Liver (tissue), 7 donors: ENCODE measurements at regions not wholly inside any gene's neighbourhood (a gene's known extent, or its start where the extent isn't known, plus 50 kb on each side); places are given as distances from the start of the nearest gene placed in this dataset.

Experiments
- DNase-seq: peaks from one replicate; pipeline ENCODE4 v3.0.0-alpha.2; 2017; ENCODE audit warnings: low spot score
- H3K27ac ChIP-seq, 2 donors: one replicate each; pipeline ENCODE4 v1.7.0; 2013; ENCODE audit warnings: inconsistent platforms in 2 of 2, low read length in 2 of 2, control low read depth in 1 of 2, low read depth in 1 of 2, mild to moderate bottlenecking in 1 of 2
- H3K27me3 ChIP-seq, 4 donors: one replicate each; pipeline versions ENCODE4 v1.6.1 to v1.7.0; 2013; ENCODE audit warnings: low read length in 3 of 4, inconsistent platforms in 1 of 4, mild to moderate bottlenecking in 1 of 4, moderate library complexity in 1 of 4; ENCODE audit not compliant: control insufficient read depth in 4 of 4, insufficient read depth in 4 of 4
- H3K36me3 ChIP-seq, 4 donors: one replicate each; pipeline versions ENCODE4 v1.6.1 to v1.7.0; 2013; ENCODE audit warnings: low read length in 3 of 4, mild to moderate bottlenecking in 3 of 4, low read depth in 1 of 4, moderate library complexity in 1 of 4; ENCODE audit not compliant: control insufficient read depth in 4 of 4, insufficient read depth in 3 of 4
- H3K4me1 ChIP-seq, 4 donors: one replicate each; pipeline versions ENCODE4 v1.6.1 to v1.7.0; 2013; ENCODE audit warnings: low read length in 3 of 4, mild to moderate bottlenecking in 3 of 4, moderate library complexity in 1 of 4; ENCODE audit not compliant: control insufficient read depth in 4 of 4, insufficient read depth in 4 of 4
- H3K4me3 ChIP-seq, 3 donors: one replicate each; pipeline versions ENCODE4 v1.6.1 to v1.7.0; 2013; ENCODE audit warnings: low read length in 3 of 3, control low read depth in 1 of 3, low read depth in 1 of 3, mild to moderate bottlenecking in 1 of 3
- H3K9ac ChIP-seq, 2 donors: one replicate each; pipeline ENCODE4 v1.7.0; 2013; ENCODE audit warnings: low read length in 2 of 2, mild to moderate bottlenecking in 2 of 2, moderate library complexity in 2 of 2, control low read depth in 1 of 2, low read depth in 1 of 2
- H3K9me3 ChIP-seq, 4 donors: one replicate each; pipeline versions ENCODE4 v1.6.1 to v1.7.0; 2013; ENCODE audit warnings: low read length in 3 of 4; ENCODE audit not compliant: control insufficient read depth in 4 of 4
- EGR1 ChIP-seq, 2 donors: IDR thresholded peaks; 2 replicates each; pipeline ENCODE4 v1.6.1; 2016 to 2018; ENCODE audit warnings: antibody characterized with exemption in 2 of 2, low read depth in 2 of 2
- FOXA1 ChIP-seq: IDR thresholded peaks from 2 replicates; pipeline ENCODE4 v1.6.1; 2016; ENCODE audit warnings: antibody characterized with exemption
- FOXA2 ChIP-seq: IDR thresholded peaks from 2 replicates; pipeline ENCODE4 v1.6.1; 2016; ENCODE audit warnings: antibody characterized with exemption
- GABPA ChIP-seq, 2 donors: IDR thresholded peaks in 1 of 2; conservative IDR thresholded peaks in 1 of 2; 2 replicates each; pipeline ENCODE4 v1.6.1; 2016; ENCODE audit warnings: antibody characterized with exemption in 2 of 2, mild to moderate bottlenecking in 1 of 2, moderate library complexity in 1 of 2
- HNF4A ChIP-seq, 2 donors: conservative IDR thresholded peaks; 2 replicates each; pipeline ENCODE4 v1.6.1; 2016; ENCODE audit warnings: antibody characterized with exemption in 2 of 2, mild to moderate bottlenecking in 2 of 2
- HNF4G ChIP-seq: IDR thresholded peaks from 2 replicates; pipeline ENCODE4 v1.6.1; 2016; ENCODE audit warnings: antibody characterized with exemption
- JUND ChIP-seq, 2 donors: IDR thresholded peaks; 2 replicates each; pipeline ENCODE4 v1.6.1; 2016; ENCODE audit warnings: antibody characterized with exemption in 2 of 2
- NR2F2 ChIP-seq: IDR thresholded peaks from 2 replicates; pipeline ENCODE4 v1.6.1; 2016; ENCODE audit warnings: antibody characterized with exemption
- RAD21 ChIP-seq, 2 donors: IDR thresholded peaks; 2 replicates each; pipeline ENCODE4 v1.6.1; 2016; ENCODE audit warnings: antibody characterized with exemption in 2 of 2, mild to moderate bottlenecking in 2 of 2
- RXRA ChIP-seq, 2 donors: IDR thresholded peaks; 2 replicates each; pipeline ENCODE4 v1.6.1; 2017 to 2018; ENCODE audit warnings: antibody characterized with exemption in 2 of 2, mild to moderate bottlenecking in 1 of 2
- SP1 ChIP-seq: IDR thresholded peaks from 2 replicates; pipeline ENCODE4 v1.6.1; 2018; ENCODE audit warnings: antibody characterized with exemption, mild to moderate bottlenecking
- TAF1 ChIP-seq: conservative IDR thresholded peaks from 2 replicates; pipeline ENCODE4 v1.6.1; 2016; ENCODE audit warnings: antibody characterized with exemption, mild to moderate bottlenecking
- YY1 ChIP-seq: IDR thresholded peaks from 2 replicates; pipeline ENCODE4 v1.6.1; 2016; ENCODE audit warnings: antibody characterized with exemption, mild to moderate bottlenecking
- WGBS: extraction: QIAGEN DNeasy Blood & Tissue Kit; methylation state at CpG from one replicate; pipeline ENCODE4 v1.1.7; 2013; 5-methylcytosine and 5-hydroxymethylcytosine counted together
- TF ChIP-seq, protein P1 (sequence below): IDR thresholded peaks from 2 replicates; pipeline ENCODE4 v1.6.1; 2016; ENCODE audit warnings: antibody characterized with exemption
- TF ChIP-seq, protein P2 (sequence below): IDR thresholded peaks from 2 replicates; pipeline ENCODE4 v1.6.1; 2016; ENCODE audit warnings: antibody characterized with exemption
- TF ChIP-seq, protein P3 (sequence below): IDR thresholded peaks from 2 replicates; pipeline ENCODE4 v1.6.1; 2016; ENCODE audit warnings: antibody characterized with exemption, mild to moderate bottlenecking
- TF ChIP-seq, protein P4 (sequence below): IDR thresholded peaks from 2 replicates; pipeline ENCODE4 v1.6.1; 2016; ENCODE audit warnings: antibody characterized with exemption
- donor health status: healthy.
- donor health status: healthy.
- donor health status: healthy.
- donor health status: healthy.

DNA sequence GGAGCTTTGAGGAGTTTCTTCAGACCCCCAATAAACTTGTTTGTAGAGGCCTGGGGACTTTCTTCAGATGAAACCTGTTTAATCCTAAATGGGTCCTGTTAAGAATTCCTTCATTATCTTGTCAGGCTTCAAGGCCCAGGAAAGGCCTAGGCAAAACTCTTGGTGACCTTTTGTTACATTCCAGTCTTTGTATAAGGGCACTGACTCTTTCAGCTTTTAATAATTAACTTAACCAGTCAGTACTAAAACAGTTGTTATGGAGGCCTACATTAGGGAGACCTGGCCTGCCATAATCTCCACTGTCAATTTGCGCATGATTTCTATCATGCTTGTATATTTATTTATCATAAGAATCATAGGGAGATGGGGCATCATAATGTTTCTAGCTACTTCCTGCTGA is 110.2 kb downstream of the FCRL5 start:
- H3K27me3 ChIP-seq: no peaks in the 10 kb centered on the region
- no peak for DNase-seq
- H3K27ac ChIP-seq: peak overlapping the region; percentile 31 to 47
- TF ChIP-seq, protein P1, sequence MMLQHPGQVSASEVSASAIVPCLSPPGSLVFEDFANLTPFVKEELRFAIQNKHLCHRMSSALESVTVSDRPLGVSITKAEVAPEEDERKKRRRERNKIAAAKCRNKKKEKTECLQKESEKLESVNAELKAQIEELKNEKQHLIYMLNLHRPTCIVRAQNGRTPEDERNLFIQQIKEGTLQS: no peak
- TF ChIP-seq JUND (IDR thresholded peaks at IDR 0.05): peak in 1 of 2 donors; percentile 56
- TF ChIP-seq SP1: peak; percentile 95
- peak; percentile 53 for TF ChIP-seq NR2F2
- TF ChIP-seq YY1: peak; percentile 84
- TF ChIP-seq RXRA (IDR thresholded peaks at IDR 0.05): peak; percentile 86 to 93
- TF ChIP-seq, protein P2, sequence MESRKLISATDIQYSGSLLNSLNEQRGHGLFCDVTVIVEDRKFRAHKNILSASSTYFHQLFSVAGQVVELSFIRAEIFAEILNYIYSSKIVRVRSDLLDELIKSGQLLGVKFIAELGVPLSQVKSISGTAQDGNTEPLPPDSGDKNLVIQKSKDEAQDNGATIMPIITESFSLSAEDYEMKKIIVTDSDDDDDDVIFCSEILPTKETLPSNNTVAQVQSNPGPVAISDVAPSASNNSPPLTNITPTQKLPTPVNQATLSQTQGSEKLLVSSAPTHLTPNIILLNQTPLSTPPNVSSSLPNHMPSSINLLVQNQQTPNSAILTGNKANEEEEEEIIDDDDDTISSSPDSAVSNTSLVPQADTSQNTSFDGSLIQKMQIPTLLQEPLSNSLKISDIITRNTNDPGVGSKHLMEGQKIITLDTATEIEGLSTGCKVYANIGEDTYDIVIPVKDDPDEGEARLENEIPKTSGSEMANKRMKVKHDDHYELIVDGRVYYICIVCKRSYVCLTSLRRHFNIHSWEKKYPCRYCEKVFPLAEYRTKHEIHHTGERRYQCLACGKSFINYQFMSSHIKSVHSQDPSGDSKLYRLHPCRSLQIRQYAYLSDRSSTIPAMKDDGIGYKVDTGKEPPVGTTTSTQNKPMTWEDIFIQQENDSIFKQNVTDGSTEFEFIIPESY: peak; percentile 40
- no peak for TF ChIP-seq RAD21 (IDR thresholded peaks at IDR 0.05)
- TF ChIP-seq, protein P3, sequence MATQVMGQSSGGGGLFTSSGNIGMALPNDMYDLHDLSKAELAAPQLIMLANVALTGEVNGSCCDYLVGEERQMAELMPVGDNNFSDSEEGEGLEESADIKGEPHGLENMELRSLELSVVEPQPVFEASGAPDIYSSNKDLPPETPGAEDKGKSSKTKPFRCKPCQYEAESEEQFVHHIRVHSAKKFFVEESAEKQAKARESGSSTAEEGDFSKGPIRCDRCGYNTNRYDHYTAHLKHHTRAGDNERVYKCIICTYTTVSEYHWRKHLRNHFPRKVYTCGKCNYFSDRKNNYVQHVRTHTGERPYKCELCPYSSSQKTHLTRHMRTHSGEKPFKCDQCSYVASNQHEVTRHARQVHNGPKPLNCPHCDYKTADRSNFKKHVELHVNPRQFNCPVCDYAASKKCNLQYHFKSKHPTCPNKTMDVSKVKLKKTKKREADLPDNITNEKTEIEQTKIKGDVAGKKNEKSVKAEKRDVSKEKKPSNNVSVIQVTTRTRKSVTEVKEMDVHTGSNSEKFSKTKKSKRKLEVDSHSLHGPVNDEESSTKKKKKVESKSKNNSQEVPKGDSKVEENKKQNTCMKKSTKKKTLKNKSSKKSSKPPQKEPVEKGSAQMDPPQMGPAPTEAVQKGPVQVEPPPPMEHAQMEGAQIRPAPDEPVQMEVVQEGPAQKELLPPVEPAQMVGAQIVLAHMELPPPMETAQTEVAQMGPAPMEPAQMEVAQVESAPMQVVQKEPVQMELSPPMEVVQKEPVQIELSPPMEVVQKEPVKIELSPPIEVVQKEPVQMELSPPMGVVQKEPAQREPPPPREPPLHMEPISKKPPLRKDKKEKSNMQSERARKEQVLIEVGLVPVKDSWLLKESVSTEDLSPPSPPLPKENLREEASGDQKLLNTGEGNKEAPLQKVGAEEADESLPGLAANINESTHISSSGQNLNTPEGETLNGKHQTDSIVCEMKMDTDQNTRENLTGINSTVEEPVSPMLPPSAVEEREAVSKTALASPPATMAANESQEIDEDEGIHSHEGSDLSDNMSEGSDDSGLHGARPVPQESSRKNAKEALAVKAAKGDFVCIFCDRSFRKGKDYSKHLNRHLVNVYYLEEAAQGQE: peak; percentile 33
- peak; percentile 21 for TF ChIP-seq HNF4G
- TF ChIP-seq HNF4A (conservative IDR thresholded peaks at IDR 0.05): peak; percentile 64 to 74
- no peak for TF ChIP-seq TAF1
- no peaks in the 10 kb centered on the region for H3K36me3 ChIP-seq
- 53% methylated on average over 1 of the region's 1 CpG for WGBS
- H3K9ac ChIP-seq: no peak overlapping the region
- no peak overlapping the region for H3K4me3 ChIP-seq
- H3K9me3 ChIP-seq: no peaks in the 10 kb centered on the region
- peaks cover 9 to 32% (median 24%) of the 10 kb centered on the region in 4 donors for H3K4me1 ChIP-seq

DNA sequence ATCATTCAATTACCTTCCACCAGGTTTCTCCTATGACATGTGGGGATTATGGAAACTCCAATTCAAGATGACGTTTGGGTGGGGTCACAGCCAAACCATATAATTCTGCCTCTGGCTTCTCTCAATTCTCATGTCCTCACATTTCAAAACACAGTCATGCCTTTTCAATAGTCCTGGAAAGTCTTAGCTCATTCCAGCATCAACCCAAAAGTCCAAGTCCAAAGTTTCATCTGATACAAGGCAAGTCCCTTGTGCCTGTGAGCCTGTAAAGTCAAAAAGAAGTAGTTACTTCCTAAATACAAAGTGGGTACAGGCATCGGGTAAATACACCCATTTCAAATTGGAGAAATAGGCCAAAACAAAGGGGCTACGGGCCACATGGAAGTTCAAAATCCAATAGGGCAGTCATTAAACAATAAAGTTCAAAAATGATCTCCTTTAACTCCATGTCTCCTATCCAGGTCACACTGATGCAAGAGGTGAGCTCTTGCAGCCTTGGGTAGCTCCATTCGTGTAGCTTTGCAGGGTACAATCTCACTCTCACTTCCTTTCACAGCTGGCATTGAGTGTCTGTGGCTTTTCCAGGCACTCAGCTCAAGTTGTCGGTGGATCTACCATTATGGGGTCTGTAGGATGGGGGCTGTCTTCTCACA is 112.9 kb downstream of the FCRL5 start:
- Histone ChIP-seq H3K9ac (no peak overlapping the region), H3K9me3 (no peaks in the 10 kb centered on the region), H3K4me3 (no peak overlapping the region), H3K4me1 (peaks cover 9 to 32% (median 24%) of the 10 kb centered on the region in 4 donors), H3K36me3 (no peaks in the 10 kb centered on the region), H3K27me3 (no peaks in the 10 kb centered on the region), H3K27ac (peak overlapping the region; percentile 52 to 79)
- WGBS: 43% methylated on average over 5 of the region's 5 CpGs
- DNase-seq: no peak
- TF ChIP-seq TAF1 (no peak), EGR1 (IDR thresholded peaks at IDR 0.05; ENCODE audit: low read depth in 2 of 2) (peak; percentile 42 to 88), RAD21 (IDR thresholded peaks at IDR 0.05) (peak in 1 of 2 donors; percentile 23), FOXA1 (peak; percentile 26), FOXA2 (no peak), NR2F2 (peak; percentile 73), RXRA (IDR thresholded peaks at IDR 0.05) (peak; percentile 86 to 89), YY1 (peak; percentile 74), GABPA (IDR thresholded peaks at IDR 0.05 in 1 of 2, conservative IDR thresholded peaks at IDR 0.05 in 1 of 2) (no peak), HNF4G (peak; percentile 98)
- TF ChIP-seq, protein P2: peak; percentile 45
- TF ChIP-seq, protein P3: peak; percentile 65
- TF ChIP-seq, protein P4, sequence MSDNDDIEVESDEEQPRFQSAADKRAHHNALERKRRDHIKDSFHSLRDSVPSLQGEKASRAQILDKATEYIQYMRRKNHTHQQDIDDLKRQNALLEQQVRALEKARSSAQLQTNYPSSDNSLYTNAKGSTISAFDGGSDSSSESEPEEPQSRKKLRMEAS: peak; percentile 74
- TF ChIP-seq, protein P1: peak; percentile 95
